ENCODE measurements at regions not wholly inside any gene's neighbourhood (a gene's known extent, or its start where the extent isn't known, plus 50 kb on each side); places are given as distances from the start of the nearest gene placed in this dataset.

- no peak for DNase-seq
Measured at GRCh38 chr5:2914022-2914661, 162.7 kb upstream of the IRX2 start.

DNA sequence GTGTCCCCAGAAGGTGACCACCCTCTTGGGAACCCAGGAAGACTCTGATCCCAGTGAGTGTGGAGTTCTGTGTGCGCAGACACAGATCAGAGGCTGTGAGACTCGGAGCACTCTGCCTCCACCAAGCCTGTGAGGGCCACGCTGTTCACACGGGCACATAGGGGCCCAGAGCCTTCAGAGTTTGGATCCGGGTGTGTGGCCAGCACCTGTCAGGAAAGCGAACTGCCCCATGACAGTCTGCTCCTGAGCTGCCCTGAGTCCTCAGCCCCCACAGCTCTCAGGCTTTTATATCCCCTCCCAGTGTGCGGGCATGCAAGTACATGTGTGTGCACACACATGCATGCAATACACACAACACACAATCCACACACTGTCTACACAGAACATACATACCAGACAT, 161.8 kb upstream of the IRX2 start:
- intact Hi-C loops (cut with micrococcal nuclease), result no loop called here
- TF ChIP-seq, protein P1, sequence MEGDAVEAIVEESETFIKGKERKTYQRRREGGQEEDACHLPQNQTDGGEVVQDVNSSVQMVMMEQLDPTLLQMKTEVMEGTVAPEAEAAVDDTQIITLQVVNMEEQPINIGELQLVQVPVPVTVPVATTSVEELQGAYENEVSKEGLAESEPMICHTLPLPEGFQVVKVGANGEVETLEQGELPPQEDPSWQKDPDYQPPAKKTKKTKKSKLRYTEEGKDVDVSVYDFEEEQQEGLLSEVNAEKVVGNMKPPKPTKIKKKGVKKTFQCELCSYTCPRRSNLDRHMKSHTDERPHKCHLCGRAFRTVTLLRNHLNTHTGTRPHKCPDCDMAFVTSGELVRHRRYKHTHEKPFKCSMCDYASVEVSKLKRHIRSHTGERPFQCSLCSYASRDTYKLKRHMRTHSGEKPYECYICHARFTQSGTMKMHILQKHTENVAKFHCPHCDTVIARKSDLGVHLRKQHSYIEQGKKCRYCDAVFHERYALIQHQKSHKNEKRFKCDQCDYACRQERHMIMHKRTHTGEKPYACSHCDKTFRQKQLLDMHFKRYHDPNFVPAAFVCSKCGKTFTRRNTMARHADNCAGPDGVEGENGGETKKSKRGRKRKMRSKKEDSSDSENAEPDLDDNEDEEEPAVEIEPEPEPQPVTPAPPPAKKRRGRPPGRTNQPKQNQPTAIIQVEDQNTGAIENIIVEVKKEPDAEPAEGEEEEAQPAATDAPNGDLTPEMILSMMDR (IDR thresholded peaks at IDR 0.05), result no peak
- peaks cover 0 to 34% of the 10 kb centered on the region in 2 donors for H3K9me3 ChIP-seq (replicated peaks in 1 of 2; ENCODE audit: control insufficient read depth in 1 of 2, insufficient read depth in 1 of 2, low read length in 2 of 2)

More at GRCh38 chr5:2914022-2914661, 162.7 kb upstream of the IRX2 start:
- no peaks in the 10 kb centered on the region for H3K4me1 Mint-ChIP-seq
- no peaks in the 10 kb centered on the region for H3K4me1 ChIP-seq (ENCODE audit: control insufficient read depth in 1 of 2, insufficient read depth in 2 of 2, low read length in 2 of 2)
- TF ChIP-seq, protein P1 (IDR thresholded peaks at IDR 0.05), result no peak
- no peaks in the 10 kb centered on the region for H4K20me1 ChIP-seq (ENCODE audit: insufficient read depth, low read length)
- H2AFZ ChIP-seq (ENCODE audit: insufficient read depth, low read depth, low read length, poor library complexity, severe bottlenecking), result no peak overlapping the region
- H3K9me3 ChIP-seq (replicated peaks in 1 of 2; ENCODE audit: control insufficient read depth in 1 of 2, insufficient read depth in 1 of 2, low read length in 2 of 2), result peaks cover 5 to 42% of the 10 kb centered on the region in 2 donors
- H3K27me3 ChIP-seq (ENCODE audit: control insufficient read depth in 2 of 2, insufficient read depth in 2 of 2, low read length in 2 of 2), result no peaks in the 10 kb centered on the region
- peaks cover 2 to 5% (median 3%) of the 10 kb centered on the region in 3 donors for H3K27me3 Mint-ChIP-seq (ENCODE audit: low read depth in 3 of 3)
- no peaks in the 10 kb centered on the region for H3K36me3 ChIP-seq (replicated peaks in 1 of 2; ENCODE audit: control insufficient read depth in 1 of 2, insufficient read depth in 2 of 2, low read length in 2 of 2)
- intact Hi-C loops (cut with micrococcal nuclease), result no loop called here
- H3K9ac ChIP-seq (ENCODE audit: insufficient read depth, low read length, poor library complexity, severe bottlenecking), result no peak overlapping the region
- no peaks in the 10 kb centered on the region for H3K79me2 ChIP-seq (ENCODE audit: insufficient read depth, low read length)
- H3K4me3 ChIP-seq (replicated peaks in 1 of 3; ENCODE audit: low read depth in 2 of 3, low read length in 3 of 3), result no peak overlapping the region
- peak overlapping the region in 1 of 2 donors; percentile 16 for H3K4me3 Mint-ChIP-seq
- no peaks in the 10 kb centered on the region for H3K36me3 Mint-ChIP-seq
- H3K9me3 Mint-ChIP-seq, result peaks cover 9 to 36% (median 18%) of the 10 kb centered on the region in 7 donors
- H3K27ac Mint-ChIP-seq, result no peak overlapping the region
- no peak overlapping the region for H3K4me2 ChIP-seq (replicated peaks; ENCODE audit: extremely low read depth, low read length, poor library complexity, severe bottlenecking)
- no peak overlapping the region for H3K27ac ChIP-seq (ENCODE audit: low read depth in 1 of 2, low read length in 2 of 2)
- 90% methylated on average over 6 of the region's 18 CpGs for WGBS (ENCODE audit: insufficient coverage)

More for the DNA sequence above, 161.8 kb upstream of the IRX2 start:
- DNase-seq, result no peak
- Histone ChIP-seq H3K27me3 (ENCODE audit: control insufficient read depth in 2 of 2, insufficient read depth in 2 of 2, low read length in 2 of 2) (no peaks in the 10 kb centered on the region), H3K4me3 (replicated peaks in 1 of 3; ENCODE audit: low read depth in 2 of 3, low read length in 3 of 3) (no peak overlapping the region), H3K79me2 (ENCODE audit: insufficient read depth, low read length) (no peaks in the 10 kb centered on the region), H2AFZ (ENCODE audit: insufficient read depth, low read depth, low read length, poor library complexity, severe bottlenecking) (no peak overlapping the region), H3K4me1 (ENCODE audit: control insufficient read depth in 1 of 2, insufficient read depth in 2 of 2, low read length in 2 of 2) (no peaks in the 10 kb centered on the region), H3K4me2 (replicated peaks; ENCODE audit: extremely low read depth, low read length, poor library complexity, severe bottlenecking) (no peak overlapping the region), H3K9ac (ENCODE audit: insufficient read depth, low read length, poor library complexity, severe bottlenecking) (no peak overlapping the region), H4K20me1 (ENCODE audit: insufficient read depth, low read length) (no peaks in the 10 kb centered on the region), H3K27ac (ENCODE audit: low read depth in 1 of 2, low read length in 2 of 2) (no peak overlapping the region), H3K36me3 (replicated peaks in 1 of 2; ENCODE audit: control insufficient read depth in 1 of 2, insufficient read depth in 2 of 2, low read length in 2 of 2) (no peaks in the 10 kb centered on the region)
- Mint-ChIP-seq H3K36me3 (no peaks in the 10 kb centered on the region), H3K27me3 (ENCODE audit: low read depth in 3 of 3) (peaks cover 2 to 5% (median 3%) of the 10 kb centered on the region in 3 donors), H3K27ac (peak overlapping the region in 1 of 7 donors; percentile 63), H3K9me3 (peaks cover 9 to 29% (median 18%) of the 10 kb centered on the region in 7 donors), H3K4me3 (no peak overlapping the region), H3K4me1 (no peaks in the 10 kb centered on the region)
- 90% methylated on average over 7 of the region's 7 CpGs for WGBS (ENCODE audit: insufficient coverage)
